DMS53 (cell line): ENCODE measurements at regions not wholly inside any gene's neighbourhood (a gene's known extent, or its start where the extent isn't known, plus 50 kb on each side); places are given as distances from the start of the nearest gene placed in this dataset.
"Not testable (repeated sequence)": the region's sequence is repeated elsewhere in the genome, so short reads cannot be mapped to it uniquely, and the experiment has no call there.

Source experiments
- DNase-seq: peaks from one replicate; lab custom pipeline; 2025; lab: John Stamatoyannopoulos, UW

GRCh38 chr3:98705212-98705611, 57.9 kb upstream of the ST3GAL6 start:
- DNase-seq = no peak

GRCh38 chr3:98705694-98706093, 57.4 kb upstream of the ST3GAL6 start:
- no peak for DNase-seq

- DNase-seq = not testable (repeated sequence)
These were observed 54.5 kb upstream of the ST3GAL6 start for GRCh38 chr3:98708681-98709080.

GRCh38 chr3:98709441-98709840, 53.7 kb upstream of the ST3GAL6 start:
- no peak for DNase-seq

- no peak for DNase-seq
These were observed 53.0 kb upstream of the ST3GAL6 start for GRCh38 chr3:98710067-98710659.

- DNase-seq = no peak
These were observed 51.7 kb upstream of the ST3GAL6 start for GRCh38 chr3:98711426-98711825.

GRCh38 chr3:98712726-98713125, 50.4 kb upstream of the ST3GAL6 start:
- DNase-seq = no peak

GRCh38 chr3:98713332-98713731, 49.8 kb upstream of the ST3GAL6 start:
- DNase-seq = not testable (repeated sequence)
